ENCODE measurements at regions not wholly inside any gene's neighbourhood (a gene's known extent, or its start where the extent isn't known, plus 50 kb on each side); places are given as distances from the start of the nearest gene placed in this dataset.

- in situ Hi-C loops (cut with MboI; ENCODE audit: low pct_unique_long_range_greater_than_20kb, low sequenced_read_pairs, unreplicated experiment): no loop called here
- no peak for TF ChIP-seq CTCF (IDR thresholded peaks at IDR 0.05; ENCODE audit: extremely low read depth, insufficient read depth, missing control alignments)
- DNase-seq (ENCODE audit: low spot score): no peak
Observed at GRCh38 chr10:62899311-62899710, 83.1 kb upstream of the EGR2 start.

GRCh38 chr10:62895063-62895462 lies 78.9 kb upstream of the EGR2 start:
- in situ Hi-C loops (cut with MboI; ENCODE audit: low pct_unique_long_range_greater_than_20kb, low sequenced_read_pairs, unreplicated experiment): no loop called here
- no peak for DNase-seq (ENCODE audit: low spot score)
- no peak for TF ChIP-seq CTCF (IDR thresholded peaks at IDR 0.05; ENCODE audit: extremely low read depth, insufficient read depth, missing control alignments)

GRCh38 chr10:62894156-62894555 lies 78.0 kb upstream of the EGR2 start:
- TF ChIP-seq CTCF (IDR thresholded peaks at IDR 0.05; ENCODE audit: extremely low read depth, insufficient read depth, missing control alignments): no peak
- in situ Hi-C loops (cut with MboI; ENCODE audit: low pct_unique_long_range_greater_than_20kb, low sequenced_read_pairs, unreplicated experiment): no loop called here
- DNase-seq (ENCODE audit: low spot score): no peak

GRCh38 chr10:62893036-62893435 lies 76.9 kb upstream of the EGR2 start:
- in situ Hi-C loops (cut with MboI; ENCODE audit: low pct_unique_long_range_greater_than_20kb, low sequenced_read_pairs, unreplicated experiment): no loop called here
- TF ChIP-seq CTCF (IDR thresholded peaks at IDR 0.05; ENCODE audit: extremely low read depth, insufficient read depth, missing control alignments): no peak
- no peak for DNase-seq (ENCODE audit: low spot score)

- in situ Hi-C loops (cut with MboI; ENCODE audit: low pct_unique_long_range_greater_than_20kb, low sequenced_read_pairs, unreplicated experiment): no loop called here
- no peak for TF ChIP-seq CTCF (IDR thresholded peaks at IDR 0.05; ENCODE audit: extremely low read depth, insufficient read depth, missing control alignments)
- DNase-seq (ENCODE audit: low spot score): no peak
Observed at GRCh38 chr10:62890395-62890794, 74.2 kb upstream of the EGR2 start.

- in situ Hi-C loops (cut with MboI; ENCODE audit: low pct_unique_long_range_greater_than_20kb, low sequenced_read_pairs, unreplicated experiment): no loop called here
- no peak for TF ChIP-seq CTCF (IDR thresholded peaks at IDR 0.05; ENCODE audit: extremely low read depth, insufficient read depth, missing control alignments)
Observed at GRCh38 chr10:62887642-62888041, 71.5 kb upstream of the EGR2 start.

More at GRCh38 chr10:62887642-62888041, 71.5 kb upstream of the EGR2 start:
- no peak for DNase-seq (ENCODE audit: low spot score)
